ENCODE measurements at regions not wholly inside any gene's neighbourhood (a gene's known extent, or its start where the extent isn't known, plus 50 kb on each side); places are given as distances from the start of the nearest gene placed in this dataset.
"Not testable (repeated sequence)": the region's sequence is repeated elsewhere in the genome, so short reads cannot be mapped to it uniquely, and the experiment has no call there.

GRCh38 chr6:49145280-49145679 lies 317.8 kb downstream of the MMUT start:
- no peaks in the 10 kb centered on the region for H3K27me3 ChIP-seq
- peaks cover 0 to 3% (median 0%) of the 10 kb centered on the region in 4 donors for H3K9me3 ChIP-seq
- no peaks in the 10 kb centered on the region for H3K36me3 ChIP-seq
- no peaks in the 10 kb centered on the region for H3K4me1 ChIP-seq
- no peak overlapping the region for H3K27ac ChIP-seq (replicated peaks in 1 of 4)
- intact Hi-C loops (cut with DNase I) = no loop called here
- no peak for DNase-seq (ENCODE audit: extremely low spot score)
- no peak overlapping the region for H3K4me3 ChIP-seq
- TF ChIP-seq CTCF (IDR thresholded peaks at IDR 0.05) (no peak), POLR2AphosphoS5 (IDR thresholded peaks at IDR 0.05) (no peak), EP300 (IDR thresholded peaks at IDR 0.05) (no peak)

- TF ChIP-seq POLR2AphosphoS5 (IDR thresholded peaks at IDR 0.05) = no peak
- TF ChIP-seq CTCF (IDR thresholded peaks at IDR 0.05) = no peak
- TF ChIP-seq EP300 (IDR thresholded peaks at IDR 0.05) = no peak
- 46% methylated on average over 7 of the region's 7 CpGs for WGBS
Measured at GRCh38 chr6:49142421-49143151, 320.5 kb downstream of the MMUT start.

GRCh38 chr6:49121970-49122369 lies 341.1 kb downstream of the MMUT start:
- intact Hi-C loops (cut with DNase I) = no loop called here
- TF ChIP-seq POLR2A (IDR thresholded peaks at IDR 0.05; ENCODE audit: low read depth) (no peak), CTCF (IDR thresholded peaks at IDR 0.05) (no peak), POLR2AphosphoS5 (IDR thresholded peaks at IDR 0.05) (no peak), EP300 (IDR thresholded peaks at IDR 0.05) (no peak)
- no peaks in the 10 kb centered on the region for H3K4me1 ChIP-seq
- H3K36me3 ChIP-seq = no peaks in the 10 kb centered on the region
- no peak overlapping the region for H3K4me3 ChIP-seq
- 87% methylated on average over 3 of the region's 3 CpGs for WGBS
- H3K27me3 ChIP-seq = no peaks in the 10 kb centered on the region
- no peak overlapping the region for H3K27ac ChIP-seq (replicated peaks in 1 of 4)
- no peak for DNase-seq (ENCODE audit: extremely low spot score)
- H3K9me3 ChIP-seq = peaks cover 0 to under 1% (median 0%) of the 10 kb centered on the region in 4 donors

More at GRCh38 chr6:49142421-49143151, 320.5 kb downstream of the MMUT start:
- H3K9me3 ChIP-seq = peaks cover 0 to 3% (median 0%) of the 10 kb centered on the region in 4 donors
- no peak overlapping the region for H3K4me3 ChIP-seq
- no peaks in the 10 kb centered on the region for H3K36me3 ChIP-seq
- H3K4me1 ChIP-seq = no peaks in the 10 kb centered on the region
- no peak overlapping the region for H3K27ac ChIP-seq (replicated peaks in 1 of 4)
- no peaks in the 10 kb centered on the region for H3K27me3 ChIP-seq
- no peak for DNase-seq (ENCODE audit: extremely low spot score)
- intact Hi-C loops (cut with DNase I) = no loop called here

GRCh38 chr6:49118478-49118877 lies 344.6 kb downstream of the MMUT start:
- Histone ChIP-seq H3K4me1 (no peaks in the 10 kb centered on the region), H3K4me3 (no peak overlapping the region), H3K27me3 (no peaks in the 10 kb centered on the region), H3K27ac (replicated peaks in 1 of 4) (no peak overlapping the region), H3K36me3 (no peaks in the 10 kb centered on the region), H3K9me3 (no peaks in the 10 kb centered on the region)
- DNase-seq (ENCODE audit: extremely low spot score) = no peak
- intact Hi-C loops (cut with DNase I) = no loop called here
- TF ChIP-seq POLR2A (IDR thresholded peaks at IDR 0.05; ENCODE audit: low read depth) = no peak
- TF ChIP-seq CTCF (IDR thresholded peaks at IDR 0.05) = no peak
- TF ChIP-seq POLR2AphosphoS5 (IDR thresholded peaks at IDR 0.05) = no peak
- TF ChIP-seq EP300 (IDR thresholded peaks at IDR 0.05) = no peak

GRCh38 chr6:49110916-49111315 lies 352.1 kb downstream of the MMUT start:
- Histone ChIP-seq H3K36me3 (no peaks in the 10 kb centered on the region), H3K27ac (replicated peaks in 1 of 4) (no peak overlapping the region), H3K9me3 (no peaks in the 10 kb centered on the region), H3K4me3 (no peak overlapping the region), H3K27me3 (no peaks in the 10 kb centered on the region), H3K4me1 (no peaks in the 10 kb centered on the region)
- intact Hi-C loops (cut with DNase I) = no loop called here
- 80% methylated on average over 2 of the region's 2 CpGs for WGBS
- no peak for TF ChIP-seq CTCF (IDR thresholded peaks at IDR 0.05)
- no peak for TF ChIP-seq POLR2AphosphoS5 (IDR thresholded peaks at IDR 0.05)
- no peak for TF ChIP-seq EP300 (IDR thresholded peaks at IDR 0.05)
- TF ChIP-seq POLR2A (IDR thresholded peaks at IDR 0.05; ENCODE audit: low read depth) = no peak
- no peak for DNase-seq (ENCODE audit: extremely low spot score)

- H3K4me1 ChIP-seq; H3K9me3 ChIP-seq; DNase-seq (ENCODE audit: extremely low spot score); H3K27ac ChIP-seq (replicated peaks in 1 of 4); H3K4me3 ChIP-seq; H3K36me3 ChIP-seq; intact Hi-C loops (cut with DNase I); H3K27me3 ChIP-seq: not testable (repeated sequence)
- WGBS = no CpG with 5 or more reads among the region's 11 CpGs
Measured at GRCh38 chr6:49097664-49098063, 365.4 kb downstream of the MMUT start.

Data from esophagus muscularis mucosa (tissue), 4 donors.